IMR-90 (cell line): ENCODE measurements at regions not wholly inside any gene's neighbourhood (a gene's known extent, or its start where the extent isn't known, plus 50 kb on each side); places are given as distances from the start of the nearest gene placed in this dataset.

Experiments
- BHLHE40 ChIP-seq: fragments of 150-350 bp; IDR thresholded peaks from 2 replicates; pipeline ENCODE4 v1.6.1; 2016; ENCODE audit warnings: mild to moderate bottlenecking, low read depth, low read length
- CEBPB ChIP-seq: IDR thresholded peaks from 2 replicates; pipeline ENCODE4 v1.6.1; 2012; ENCODE audit warnings: low read depth, low read length, improper control_type of control experiment
- MAFK ChIP-seq: IDR thresholded peaks from 2 replicates; pipeline ENCODE4 v1.6.1; 2012; ENCODE audit warnings: low read depth, low read length, improper control_type of control experiment
- MAZ ChIP-seq: IDR thresholded peaks from 2 replicates; pipeline ENCODE4 v1.6.1; 2012; ENCODE audit warnings: low read depth, mild to moderate bottlenecking, low read length, improper control_type of control experiment, moderate library complexity, borderline replicate concordance
- MXI1 ChIP-seq: IDR thresholded peaks from 2 replicates; pipeline ENCODE4 v1.6.1; 2012; ENCODE audit warnings: low read depth, mild to moderate bottlenecking, low read length, moderate library complexity, borderline replicate concordance
- POLR2A ChIP-seq: IDR thresholded peaks from 2 replicates; pipeline ENCODE4 v1.6.1; 2012; ENCODE audit warnings: mild to moderate bottlenecking, low read depth, low read length
- RAD21 ChIP-seq: IDR thresholded peaks from 2 replicates; pipeline ENCODE4 v1.6.1; 2012; ENCODE audit warnings: low read length, improper control_type of control experiment
- SMC3 ChIP-seq: fragments of 150-350 bp; IDR thresholded peaks from 2 replicates; pipeline ENCODE4 v1.6.1; 2016; ENCODE audit warnings: low read depth, mild to moderate bottlenecking, antibody characterized with exemption, low read length, moderate library complexity
- TF ChIP-seq, protein P1 (sequence below): conservative IDR thresholded peaks from 2 replicates; pipeline ENCODE4 v1.5.1; 2012; ENCODE audit warnings: mild to moderate bottlenecking, low read depth, low read length, improper control_type of control experiment

DNA sequence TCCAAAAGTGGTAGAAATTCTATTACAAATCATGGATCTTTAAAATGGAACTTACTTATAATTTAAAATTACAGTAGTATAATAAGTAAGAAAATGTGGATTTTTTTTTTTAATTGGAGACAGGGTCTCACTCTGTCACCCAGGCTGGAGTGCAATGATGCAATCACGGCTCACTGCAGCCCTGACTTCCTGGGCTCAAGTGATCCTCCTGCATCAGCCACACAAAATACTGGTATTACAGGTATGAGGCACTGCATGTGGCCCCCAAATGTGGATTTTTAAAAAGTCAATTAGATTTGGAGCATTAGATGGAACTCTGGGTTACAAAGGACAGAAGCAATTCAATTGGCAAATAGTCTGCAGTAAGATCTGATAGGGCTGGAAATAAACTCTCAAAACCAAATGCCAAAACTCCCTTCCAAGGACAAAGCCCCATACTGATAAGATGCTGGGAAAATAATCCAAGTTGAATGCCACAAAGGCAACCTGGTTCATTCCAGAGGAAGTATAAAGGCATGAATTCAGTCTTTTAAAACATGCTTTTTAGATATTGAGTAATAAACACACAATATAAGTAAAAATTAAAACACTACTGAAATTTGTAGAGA, 294.2 kb downstream of the ZNF248 start:
- no peak for TF ChIP-seq POLR2A
- TF ChIP-seq, protein P1, sequence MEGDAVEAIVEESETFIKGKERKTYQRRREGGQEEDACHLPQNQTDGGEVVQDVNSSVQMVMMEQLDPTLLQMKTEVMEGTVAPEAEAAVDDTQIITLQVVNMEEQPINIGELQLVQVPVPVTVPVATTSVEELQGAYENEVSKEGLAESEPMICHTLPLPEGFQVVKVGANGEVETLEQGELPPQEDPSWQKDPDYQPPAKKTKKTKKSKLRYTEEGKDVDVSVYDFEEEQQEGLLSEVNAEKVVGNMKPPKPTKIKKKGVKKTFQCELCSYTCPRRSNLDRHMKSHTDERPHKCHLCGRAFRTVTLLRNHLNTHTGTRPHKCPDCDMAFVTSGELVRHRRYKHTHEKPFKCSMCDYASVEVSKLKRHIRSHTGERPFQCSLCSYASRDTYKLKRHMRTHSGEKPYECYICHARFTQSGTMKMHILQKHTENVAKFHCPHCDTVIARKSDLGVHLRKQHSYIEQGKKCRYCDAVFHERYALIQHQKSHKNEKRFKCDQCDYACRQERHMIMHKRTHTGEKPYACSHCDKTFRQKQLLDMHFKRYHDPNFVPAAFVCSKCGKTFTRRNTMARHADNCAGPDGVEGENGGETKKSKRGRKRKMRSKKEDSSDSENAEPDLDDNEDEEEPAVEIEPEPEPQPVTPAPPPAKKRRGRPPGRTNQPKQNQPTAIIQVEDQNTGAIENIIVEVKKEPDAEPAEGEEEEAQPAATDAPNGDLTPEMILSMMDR = no peak
- no peak for TF ChIP-seq MAFK
- no peak for TF ChIP-seq BHLHE40
- no peak for TF ChIP-seq MXI1
- TF ChIP-seq CEBPB = no peak
- TF ChIP-seq SMC3 = no peak
- no peak for TF ChIP-seq RAD21
- TF ChIP-seq MAZ = no peak
